HG03460 (cell line): ENCODE measurements at regions not wholly inside any gene's neighbourhood (a gene's known extent, or its start where the extent isn't known, plus 50 kb on each side); places are given as distances from the start of the nearest gene placed in this dataset.
"Not testable (repeated sequence)": the region's sequence is repeated elsewhere in the genome, so short reads cannot be mapped to it uniquely, and the experiment has no call there.

ENCODE experiments used
- ATAC-seq: cut with Tn5 transposase; IDR thresholded peaks from one replicate; pipeline ENCODE4 v1.9.1; 2021; ENCODE audit not compliant: unreplicated experiment

DNA sequence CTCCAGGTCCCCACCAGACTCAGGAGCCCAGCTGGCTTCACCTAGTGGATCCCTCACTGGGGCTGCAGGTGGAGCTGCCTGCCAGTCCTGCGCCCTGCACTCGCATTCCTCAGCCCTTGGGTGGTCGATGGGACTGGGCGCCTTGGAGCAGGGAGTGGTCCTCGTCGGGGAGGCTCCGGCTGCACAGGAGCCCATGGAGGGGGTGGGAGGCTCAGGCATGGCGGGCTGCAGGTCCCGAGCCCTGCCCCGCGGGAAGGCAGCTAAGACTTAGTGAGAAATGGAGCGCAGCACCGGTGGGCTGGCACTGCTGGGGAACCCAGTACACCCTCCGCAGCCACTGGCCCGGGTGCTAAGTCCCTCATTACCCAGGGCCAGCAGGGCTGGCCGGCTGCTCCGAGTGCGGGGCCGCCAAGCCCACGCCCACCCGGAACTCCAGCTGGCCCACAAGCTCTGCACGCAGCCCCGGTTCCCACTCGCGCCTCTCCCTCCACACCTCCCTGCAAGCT, 203.4 kb downstream of the DSC3 start:
- ATAC-seq: not testable (repeated sequence)

DNA sequence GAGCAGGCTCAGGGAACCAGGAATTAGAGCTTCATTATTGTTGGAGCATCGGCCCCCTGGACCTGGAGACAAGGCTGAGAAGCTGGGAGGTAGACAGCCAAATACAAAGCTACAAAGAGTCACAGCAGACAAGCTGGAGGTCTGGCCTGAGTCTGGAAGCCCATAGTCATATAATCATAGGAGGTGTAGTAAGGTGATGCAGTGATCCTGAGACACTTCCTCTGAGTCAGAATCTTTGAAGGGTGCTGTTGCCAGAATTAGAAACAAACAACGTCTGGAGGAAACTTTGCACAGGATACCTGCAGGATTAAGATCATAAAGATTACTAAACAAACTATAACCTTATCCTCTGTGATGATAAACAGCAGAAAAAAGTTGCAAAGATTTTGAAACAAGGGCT, 213.8 kb downstream of the DSC3 start:
- ATAC-seq: no peak

DNA sequence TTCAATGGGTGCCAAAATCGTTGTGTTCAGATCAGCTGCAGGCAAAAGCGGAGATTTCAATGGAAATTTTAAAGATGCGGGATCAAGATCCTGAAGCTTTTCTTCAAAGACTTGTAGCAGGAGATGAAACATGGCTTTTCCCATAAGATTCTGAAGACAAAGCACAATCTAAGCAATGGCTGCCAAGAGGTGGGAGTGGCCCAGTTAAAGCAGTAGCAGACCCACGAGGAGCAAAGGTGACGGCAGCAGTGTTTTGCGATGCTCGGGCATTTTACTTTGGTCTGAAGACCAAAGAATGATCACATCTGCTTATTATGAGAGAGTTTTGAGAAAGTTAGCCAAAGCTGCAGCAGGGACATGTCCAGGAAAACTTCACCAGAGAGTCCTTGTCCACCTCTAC, 222.9 kb downstream of the DSC3 start:
- no peak for ATAC-seq

DNA sequence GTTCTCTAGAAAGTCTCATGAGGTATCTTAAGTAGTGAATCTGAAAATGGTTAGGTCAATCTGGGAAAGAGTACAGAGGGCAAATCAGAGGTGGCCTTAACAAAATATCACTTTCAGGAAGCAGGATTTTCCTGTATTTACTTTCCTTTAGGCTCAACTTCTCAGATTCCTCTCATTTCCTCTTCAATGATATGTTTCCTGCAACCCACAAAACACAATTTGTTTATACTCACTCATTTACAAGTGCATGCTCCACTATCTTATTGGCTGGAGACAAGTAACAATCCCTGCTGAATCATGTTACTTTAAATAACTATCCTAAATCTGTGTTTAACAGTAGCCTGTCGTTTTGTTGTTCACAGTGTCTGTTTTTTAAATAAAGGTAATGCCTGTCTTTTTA, 228.1 kb downstream of the DSC3 start:
- ATAC-seq: no peak

DNA sequence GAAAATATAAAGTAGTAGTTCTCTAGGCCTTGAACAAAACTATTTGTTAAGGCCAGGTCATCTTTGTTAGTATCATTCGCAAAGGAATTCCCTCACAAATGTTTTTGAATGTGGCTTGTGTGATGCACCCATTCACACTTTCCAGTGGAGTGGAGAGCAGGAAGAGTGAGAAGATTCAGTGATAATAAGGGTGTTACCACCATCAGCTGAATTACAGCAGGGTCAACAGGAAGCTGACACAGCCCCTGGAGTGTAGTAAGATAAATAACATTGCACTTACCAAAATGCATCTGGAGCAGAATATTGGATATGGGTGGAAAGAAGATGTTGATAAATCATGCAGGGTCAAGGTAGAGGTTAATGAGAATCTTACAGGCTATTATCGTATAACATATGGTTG, 231.0 kb downstream of the DSC3 start:
- ATAC-seq: no peak

DNA sequence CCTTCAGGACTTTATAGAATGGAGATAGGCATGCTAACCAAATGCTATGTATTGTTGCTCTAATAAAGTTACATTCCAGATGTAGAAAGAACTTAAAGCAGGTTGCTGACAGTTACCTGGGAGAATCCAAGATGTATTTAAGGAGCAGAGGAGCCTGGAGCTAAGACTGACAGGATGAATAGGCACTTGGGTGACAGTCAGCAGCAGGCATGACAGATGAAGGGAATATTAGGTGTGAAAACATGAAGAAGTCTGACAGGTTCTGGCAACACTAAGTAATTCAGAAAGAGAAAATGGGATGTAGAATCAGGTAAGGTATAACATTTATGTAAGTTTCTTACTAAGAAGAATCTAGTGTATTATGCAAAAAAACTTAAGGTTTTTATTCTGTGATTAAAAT, 232.0 kb downstream of the DSC3 start:
- ATAC-seq: no peak

DNA sequence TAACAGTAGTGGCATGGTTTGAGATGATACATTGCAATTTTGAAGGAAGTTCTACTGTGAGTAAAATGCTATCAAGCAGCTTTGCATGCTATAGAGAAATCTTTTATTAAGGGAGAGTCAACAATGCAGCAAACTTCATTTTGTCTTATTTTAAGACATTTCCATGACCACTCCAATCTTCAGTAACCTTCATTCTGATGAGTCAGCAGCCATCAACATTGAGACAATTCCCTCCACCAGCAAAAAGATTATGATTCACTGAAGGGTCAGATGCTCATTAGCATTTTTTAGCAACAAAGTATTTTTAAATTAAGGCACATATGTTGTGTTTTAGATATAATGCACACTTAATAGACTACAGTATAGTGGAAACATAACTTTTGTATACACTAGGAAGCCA, 235.7 kb downstream of the DSC3 start:
- ATAC-seq: no peak

DNA sequence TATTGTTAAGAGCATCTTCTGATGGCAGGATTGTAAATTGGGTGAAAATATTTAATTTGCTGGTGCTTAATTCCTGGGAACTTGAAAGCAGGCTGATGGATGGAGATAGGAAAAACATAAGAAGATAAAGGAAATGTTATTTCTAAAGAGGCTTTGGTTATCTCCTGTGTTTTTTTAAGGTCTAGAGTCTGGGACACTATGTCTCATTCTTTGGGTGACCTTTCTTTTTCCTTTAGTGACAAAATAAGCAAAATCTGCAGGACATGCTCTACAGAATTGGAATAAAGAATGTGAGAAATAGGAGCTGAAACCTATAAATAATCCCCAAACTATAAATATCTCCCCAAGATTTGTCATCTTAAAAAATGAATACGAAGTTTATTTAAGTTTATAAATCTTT, 241.7 kb downstream of the DSC3 start:
- ATAC-seq: no peak

DNA sequence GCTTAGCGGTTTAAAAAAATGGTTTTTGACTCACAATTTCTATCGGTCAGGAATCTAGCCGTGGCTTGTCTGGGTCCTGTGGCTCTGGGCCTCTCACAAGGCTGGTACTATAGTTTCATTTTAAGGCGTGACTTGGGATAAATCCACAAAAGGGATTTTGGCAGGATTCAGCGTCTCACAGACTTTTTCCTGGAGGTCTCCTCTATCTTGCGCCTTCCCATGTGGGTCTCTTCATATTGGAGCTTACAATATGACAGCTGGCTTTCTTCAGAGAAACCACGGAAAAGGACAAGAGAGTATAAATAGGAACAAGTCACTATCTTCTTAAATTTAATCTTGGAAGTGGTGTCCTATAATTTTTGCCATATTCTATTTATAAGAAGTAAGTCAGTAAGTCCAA, 250.5 kb downstream of the DSC3 start:
- ATAC-seq: no peak

DNA sequence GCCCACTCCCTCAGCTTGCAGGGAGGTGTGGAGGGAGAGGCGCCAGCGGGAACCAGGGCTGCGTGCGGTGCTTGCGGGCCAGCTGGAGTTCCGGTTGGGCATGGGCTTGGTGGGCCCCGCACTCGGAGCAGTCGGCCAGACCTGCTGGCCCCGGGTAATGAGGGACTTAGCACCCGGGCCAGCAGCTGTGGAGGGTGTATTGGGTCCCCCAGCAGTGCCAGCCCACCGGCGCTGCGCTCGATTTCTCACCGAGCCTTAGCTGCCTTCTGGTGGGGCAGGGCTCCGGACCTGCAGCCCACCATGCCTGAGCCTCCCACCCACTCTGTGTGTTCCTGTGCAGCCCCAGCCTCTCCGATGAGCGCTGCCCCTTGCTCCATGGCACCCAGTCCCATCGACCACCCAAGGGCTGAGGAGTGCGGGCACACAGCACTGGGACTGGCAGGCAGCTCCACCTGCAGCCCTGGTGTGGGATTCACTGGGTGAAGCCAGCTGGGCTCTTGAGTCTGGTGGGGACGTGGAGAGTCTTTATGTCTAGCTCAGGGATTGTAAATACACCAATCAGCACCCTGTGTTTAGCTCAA, 254.0 kb downstream of the DSC3 start:
- ATAC-seq: not testable (repeated sequence)

DNA sequence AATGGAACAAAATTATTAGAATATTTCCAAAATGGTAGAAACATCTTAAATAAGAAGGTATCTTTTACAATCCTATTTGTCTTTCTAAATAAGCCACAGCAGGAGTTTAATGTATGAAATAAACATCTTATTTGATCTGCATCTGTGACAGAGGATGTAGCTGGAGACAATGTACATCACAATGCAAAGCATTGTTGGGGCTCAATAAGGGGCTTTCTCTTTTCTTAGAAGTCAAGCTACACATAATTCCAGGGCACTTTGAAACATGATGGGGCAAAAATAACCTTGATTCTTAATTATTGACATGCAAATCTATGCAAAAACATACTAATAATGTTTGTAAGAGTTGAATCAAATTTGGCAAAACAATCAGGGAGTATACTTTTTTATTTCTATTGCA, 255.1 kb downstream of the DSC3 start:
- ATAC-seq: no peak

DNA sequence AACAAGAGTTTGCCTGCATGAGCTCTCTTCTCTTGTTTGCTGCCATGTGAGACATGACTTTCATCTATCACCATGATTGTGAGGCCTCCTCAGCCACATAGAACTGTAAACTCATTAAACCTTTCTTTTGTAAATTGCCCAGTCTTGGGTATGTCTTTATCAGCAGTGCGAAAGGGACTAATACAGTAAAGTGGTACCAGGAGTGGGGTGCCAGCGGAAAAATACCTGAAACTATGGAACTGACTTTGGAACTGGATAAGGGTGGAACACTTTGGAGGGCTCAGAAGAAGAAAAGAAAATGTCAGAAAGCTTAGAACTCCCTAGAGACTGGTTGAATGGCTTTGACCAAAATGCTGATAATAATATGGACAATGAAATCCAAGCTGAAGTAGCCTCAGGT, 260.9 kb downstream of the DSC3 start:
- ATAC-seq: no peak

DNA sequence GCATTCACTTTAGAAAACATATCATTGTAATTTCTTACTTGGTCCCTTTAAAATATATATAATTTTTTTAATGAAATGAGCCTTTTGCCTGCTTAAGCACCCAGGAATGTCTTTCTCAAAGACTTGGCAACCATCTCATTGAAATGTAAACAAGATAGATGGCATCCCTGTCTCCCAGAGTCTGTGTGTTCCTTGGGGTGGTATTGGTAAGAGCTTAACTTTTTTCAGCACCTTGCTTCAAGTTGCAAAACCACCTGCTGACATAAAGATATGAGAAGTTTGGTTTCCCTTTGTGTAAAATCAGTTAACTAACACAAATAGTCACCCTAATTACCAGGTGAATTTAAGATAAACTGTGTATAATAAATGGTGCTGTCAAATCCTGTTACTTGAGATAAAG, 266.9 kb downstream of the DSC3 start:
- no peak for ATAC-seq

DNA sequence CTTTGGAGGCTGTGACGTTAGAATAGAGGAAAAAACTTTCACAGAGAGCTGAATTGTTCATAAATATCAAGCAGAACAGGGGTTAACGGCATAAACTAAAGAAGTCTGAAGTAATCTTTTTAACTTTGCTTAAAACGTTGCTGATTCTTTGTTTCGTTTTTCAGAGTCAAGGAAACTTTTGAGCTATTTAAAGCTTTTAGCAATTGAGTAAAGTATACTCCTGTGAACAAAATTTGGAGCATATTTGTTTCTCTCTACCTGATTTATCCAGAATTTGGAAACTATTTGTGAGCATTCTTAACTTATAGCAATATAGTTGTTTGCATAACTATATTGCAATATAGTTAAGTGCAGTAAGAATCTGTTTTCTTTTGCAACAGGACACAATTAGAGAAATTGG, 270.4 kb downstream of the DSC3 start:
- not testable (repeated sequence) for ATAC-seq

DNA sequence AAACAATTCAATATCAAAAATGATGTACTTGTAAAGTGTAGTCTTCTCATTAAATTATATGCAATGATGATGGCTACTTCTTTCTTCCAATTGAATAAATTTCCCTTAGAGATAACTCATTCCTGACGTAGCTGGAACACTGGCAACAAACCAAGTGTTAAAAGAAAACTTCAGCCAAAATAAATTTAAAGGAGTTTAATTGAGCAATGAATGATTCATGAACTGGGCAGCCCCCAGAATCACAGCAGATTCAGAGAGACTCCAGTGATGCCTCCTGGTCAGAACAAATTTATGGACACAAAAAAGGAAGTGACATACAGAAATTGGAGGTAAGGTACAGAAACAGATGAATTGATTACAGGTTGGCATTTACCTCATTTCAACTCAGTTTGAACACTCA, 276.5 kb downstream of the DSC3 start:
- ATAC-seq: no peak

DNA sequence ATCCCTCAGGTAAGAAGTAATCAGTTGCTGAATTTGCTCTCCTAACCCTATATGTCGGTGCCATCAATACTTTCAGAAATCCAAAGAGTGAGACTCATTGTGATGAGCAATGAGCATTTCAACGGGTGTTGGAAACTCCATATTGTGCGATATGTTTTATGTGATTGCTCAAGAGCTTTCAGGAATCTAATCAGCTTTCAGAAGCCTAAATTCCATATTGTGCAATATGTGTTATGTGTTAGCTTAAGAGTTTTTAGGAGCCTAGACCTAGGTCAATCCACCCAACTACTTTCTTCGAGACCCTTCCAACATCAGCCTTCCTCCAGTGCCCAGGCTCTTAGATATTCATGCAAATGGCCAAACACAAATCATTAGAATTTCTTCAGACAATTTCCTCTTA, 277.3 kb downstream of the DSC3 start:
- no peak for ATAC-seq

DNA sequence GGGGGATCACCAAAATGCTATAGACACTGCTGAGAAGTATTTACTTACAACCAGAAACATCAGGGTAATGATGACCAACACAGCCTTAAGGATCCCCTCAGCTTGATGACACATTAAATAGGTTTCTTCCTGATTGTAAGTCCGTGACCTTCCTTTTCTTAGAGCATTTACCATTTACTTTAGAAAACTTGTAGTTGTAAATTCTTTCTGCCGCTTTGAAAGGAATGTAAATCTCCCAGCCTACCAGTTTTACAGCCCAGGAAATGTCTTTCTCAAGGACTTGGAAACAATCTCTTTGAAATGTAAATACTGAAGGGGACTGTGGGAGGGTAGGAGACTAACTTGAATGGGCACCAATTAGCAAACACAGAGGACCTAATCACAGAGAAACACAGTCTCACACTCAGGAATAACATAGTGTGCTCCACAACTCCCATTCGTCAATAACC, 278.6 kb downstream of the DSC3 start:
- ATAC-seq: no peak

DNA sequence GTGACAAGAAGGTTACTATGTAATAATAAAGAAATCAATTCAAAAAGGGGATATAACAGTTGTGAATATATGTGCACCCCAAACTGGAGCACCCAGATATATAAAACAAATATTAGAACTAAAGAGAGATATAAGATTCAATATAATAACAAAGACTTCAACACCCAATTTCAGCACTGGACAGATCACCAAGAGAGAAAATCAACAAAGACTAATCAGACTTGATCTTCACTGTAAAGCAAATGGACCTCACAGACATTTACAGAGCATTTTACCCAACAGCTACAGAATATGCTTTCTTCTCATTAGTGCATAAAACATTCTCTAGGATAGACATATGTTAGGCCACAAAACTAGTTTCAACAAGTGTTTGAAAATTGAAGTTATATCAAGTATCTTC, 287.7 kb downstream of the DSC3 start:
- ATAC-seq: no peak

DNA sequence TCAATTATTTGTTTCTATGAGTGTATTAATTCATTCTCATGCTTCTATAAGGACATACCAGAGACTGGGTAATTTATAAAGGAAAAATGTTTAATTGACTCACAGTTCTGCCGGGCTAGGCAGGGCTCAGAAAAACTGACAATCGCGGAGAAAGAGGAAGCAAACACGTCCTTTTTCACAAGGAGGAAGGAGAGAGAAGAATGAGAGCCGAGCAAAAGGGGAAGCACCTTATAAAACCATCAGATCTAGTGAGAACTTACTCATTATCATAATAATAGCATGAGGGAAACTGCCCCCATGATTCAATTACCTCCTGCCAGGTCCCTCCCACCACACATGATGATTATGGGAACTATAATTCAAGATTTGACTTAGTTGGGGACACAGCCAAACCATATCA, 294.0 kb downstream of the DSC3 start:
- no peak for ATAC-seq

DNA sequence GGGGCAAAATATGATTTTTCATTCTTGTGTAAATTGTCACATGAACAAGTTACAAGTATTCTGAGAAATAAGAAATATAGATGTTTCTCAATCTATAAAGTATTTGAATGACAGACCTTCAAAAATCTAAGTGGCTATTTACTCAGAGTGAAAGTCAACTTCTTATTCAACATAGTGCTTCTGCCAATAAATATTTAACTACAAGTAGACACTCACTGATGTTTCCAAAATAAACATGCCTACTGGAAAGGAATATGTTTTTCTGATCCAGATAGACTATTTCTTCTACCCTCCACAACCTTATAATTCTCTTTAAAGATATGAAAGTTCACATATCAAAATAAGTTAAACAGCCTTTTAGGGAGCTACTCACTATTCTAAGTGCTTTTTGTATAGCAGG, 296.3 kb downstream of the DSC3 start:
- no peak for ATAC-seq

DNA sequence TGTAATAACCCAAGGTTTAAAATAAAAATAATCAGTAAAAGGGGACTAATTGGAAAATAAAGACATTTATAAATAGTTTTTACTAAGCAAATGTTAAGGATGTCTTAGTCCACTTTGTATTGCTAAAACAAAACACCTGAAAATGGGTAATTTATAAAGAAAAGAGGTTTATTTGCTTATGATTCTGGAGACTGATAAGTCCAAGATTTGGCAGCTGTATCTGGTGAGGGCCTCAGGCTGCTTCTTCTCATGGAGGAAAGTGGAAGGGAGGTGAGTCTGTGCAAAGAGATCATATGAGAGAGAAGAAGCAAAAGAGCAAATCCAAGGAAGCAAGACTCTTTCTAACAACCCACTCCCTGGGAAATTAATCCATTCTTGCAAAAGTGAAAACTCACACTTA, 299.5 kb downstream of the DSC3 start:
- ATAC-seq: no peak

DNA sequence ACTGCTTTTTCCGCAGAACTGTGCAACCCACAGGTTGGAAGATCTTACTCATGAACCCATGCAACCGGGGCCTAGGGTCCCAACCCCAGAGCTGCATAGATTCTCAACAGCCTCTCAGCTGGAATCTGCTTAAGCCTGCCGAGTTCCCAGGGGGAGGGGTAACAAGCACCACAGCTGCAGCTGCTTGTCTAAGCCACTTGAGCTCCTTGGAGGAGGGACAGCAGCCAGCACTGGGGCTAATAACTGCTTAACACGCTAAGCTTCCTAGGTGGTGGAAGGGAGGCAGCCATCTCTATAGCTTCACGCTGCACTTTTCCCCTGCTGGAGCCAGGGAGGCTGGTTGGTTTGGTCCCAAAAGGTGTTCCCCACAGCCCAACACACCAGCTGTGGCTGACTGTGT, 311.6 kb downstream of the DSC3 start:
- ATAC-seq: no peak

DNA sequence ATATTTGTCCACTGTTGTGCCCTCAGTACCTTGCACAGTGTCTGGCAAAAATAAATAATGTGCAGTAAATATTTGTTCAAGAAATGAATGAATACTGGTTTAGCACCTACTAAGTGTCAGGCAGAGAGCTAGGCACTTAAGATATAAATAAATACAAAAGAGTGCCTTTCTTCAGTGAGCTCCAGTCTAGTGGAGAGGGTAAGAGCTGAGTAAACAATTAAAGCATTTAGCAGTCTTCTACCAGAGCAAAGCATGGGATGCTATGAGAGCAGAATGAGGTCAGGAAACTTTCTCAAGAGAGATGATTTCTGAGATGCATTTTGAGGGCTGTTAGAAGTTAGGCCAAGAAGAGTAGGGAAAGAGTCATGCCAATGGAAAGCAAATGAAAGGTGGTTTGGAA, 314.7 kb downstream of the DSC3 start:
- no peak for ATAC-seq

DNA sequence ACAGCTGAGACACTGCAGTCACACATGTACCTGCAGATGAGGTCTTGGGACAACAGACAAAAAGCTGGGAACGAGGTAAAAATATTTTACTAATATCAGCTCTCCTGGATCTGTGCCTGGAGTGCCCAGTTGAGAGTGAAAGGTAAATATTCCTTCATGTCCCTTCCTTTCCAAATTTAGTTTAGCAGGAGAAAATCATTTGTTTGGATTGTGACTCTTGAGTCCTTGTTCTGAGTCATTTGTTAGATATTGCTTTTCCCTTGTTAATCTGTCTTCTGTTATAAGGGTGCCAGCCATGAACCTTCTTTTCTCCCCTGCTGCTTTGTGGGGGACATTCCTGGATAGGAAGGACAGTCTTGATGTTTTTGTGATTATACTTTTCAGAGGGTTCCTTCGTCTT, 329.2 kb downstream of the DSC3 start:
- no peak for ATAC-seq
